Activated CD4-positive, alpha-beta T cell treated with anti-CD3 and anti-CD28 coated beads for 48 hours (primary cell): ENCODE measurements at regions not wholly inside any gene's neighbourhood (a gene's known extent, or its start where the extent isn't known, plus 50 kb on each side); places are given as distances from the start of the nearest gene placed in this dataset.

Experiments used
- DNase-seq: peaks from one replicate; pipeline ENCODE4 v3.0.0-alpha.2; 2020

DNA sequence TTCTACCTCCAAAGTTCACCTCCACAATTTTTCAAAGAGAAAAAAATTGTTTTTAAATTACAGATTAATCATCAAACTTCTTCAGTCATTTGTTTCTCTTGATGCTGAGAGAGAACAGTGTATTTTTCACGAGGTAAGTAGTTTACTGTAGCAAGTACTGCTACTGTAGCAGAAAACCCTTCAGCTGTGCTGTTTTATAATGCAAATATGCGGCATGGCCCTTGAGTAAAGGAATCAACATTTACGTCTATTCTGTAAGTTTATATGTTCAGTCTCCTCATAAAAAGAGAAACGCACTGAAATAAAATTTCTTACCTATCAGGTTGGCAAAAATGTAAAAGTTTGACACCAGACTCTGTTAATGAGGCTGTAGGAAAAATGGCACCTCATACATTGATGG is 399.0 kb downstream of the NKX6-1 start:
- no peak for DNase-seq

DNA sequence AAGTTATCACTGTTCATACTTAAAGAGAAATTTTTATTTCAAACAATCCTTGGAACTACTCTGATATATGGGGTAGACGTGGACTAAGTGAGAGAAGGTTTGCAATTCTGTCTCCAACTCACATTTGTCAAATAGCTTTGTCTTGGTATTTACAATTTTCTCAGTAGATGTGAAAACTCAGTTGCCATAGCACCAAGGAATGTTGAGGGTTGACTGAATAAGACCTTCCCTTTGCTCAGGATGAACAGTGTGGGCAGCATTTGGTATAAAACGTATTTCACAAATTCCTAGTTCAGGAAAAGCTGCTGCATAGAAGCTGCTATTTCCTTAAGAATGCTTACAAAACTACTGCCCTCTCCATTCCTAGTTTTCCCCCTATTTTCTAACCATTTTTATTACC is 399.5 kb downstream of the NKX6-1 start:
- no peak for DNase-seq

DNA sequence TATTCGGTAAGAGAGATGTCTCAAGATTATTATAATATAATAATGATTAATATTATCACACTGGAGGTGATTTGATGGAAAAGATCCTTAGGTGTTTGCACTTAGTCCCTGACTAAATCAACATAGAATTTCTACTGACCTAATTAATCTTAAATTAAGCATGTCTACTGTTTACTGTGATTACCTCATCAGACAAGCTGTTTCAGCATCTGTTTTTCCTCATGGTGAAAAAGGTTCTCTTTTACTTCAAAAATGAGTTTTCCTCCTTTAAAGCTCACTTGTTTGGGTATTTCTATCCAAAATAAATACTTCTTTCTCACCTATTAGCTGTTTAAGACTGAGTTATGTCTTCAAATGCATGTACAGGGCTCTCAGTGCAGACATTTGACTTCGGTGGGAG is 407.8 kb downstream of the NKX6-1 start:
- DNase-seq, result no peak

DNA sequence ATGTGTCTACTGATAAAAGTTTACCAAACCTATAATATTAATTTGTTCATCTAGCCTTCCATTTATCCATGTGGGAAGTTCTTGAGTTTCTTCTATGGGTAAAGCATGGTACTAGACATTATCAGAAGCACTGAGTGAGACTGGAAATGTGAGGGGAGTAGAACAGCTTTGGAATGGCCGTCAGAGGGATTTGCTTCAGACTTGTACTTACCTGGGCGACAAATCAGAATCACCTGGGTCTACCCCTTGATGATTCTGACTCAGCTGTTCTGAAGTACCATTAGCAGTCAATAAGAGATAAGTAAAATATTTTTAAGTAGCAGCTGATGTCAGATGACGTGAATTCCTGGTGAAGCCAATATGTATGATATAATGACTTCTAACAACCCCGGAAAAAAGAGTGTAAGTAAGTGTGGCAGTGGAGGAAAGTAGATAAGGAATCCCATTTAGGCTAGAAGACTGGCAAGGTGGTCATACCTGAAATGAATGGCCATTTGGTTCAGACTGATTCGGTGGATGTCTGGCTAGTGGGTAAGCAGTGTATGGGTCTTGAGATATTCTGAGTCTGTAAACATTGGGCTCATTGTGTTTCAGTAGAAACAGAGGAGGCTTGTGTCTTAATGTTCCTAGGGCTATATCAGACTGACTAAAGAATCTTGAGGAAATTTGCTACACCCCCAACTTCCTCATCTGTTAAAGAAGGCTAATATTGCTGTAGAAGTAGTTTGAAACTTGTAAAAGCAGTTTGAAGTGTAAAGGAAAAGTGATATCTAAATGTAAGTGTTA is 409.2 kb downstream of the NKX6-1 start:
- no peak for DNase-seq

DNA sequence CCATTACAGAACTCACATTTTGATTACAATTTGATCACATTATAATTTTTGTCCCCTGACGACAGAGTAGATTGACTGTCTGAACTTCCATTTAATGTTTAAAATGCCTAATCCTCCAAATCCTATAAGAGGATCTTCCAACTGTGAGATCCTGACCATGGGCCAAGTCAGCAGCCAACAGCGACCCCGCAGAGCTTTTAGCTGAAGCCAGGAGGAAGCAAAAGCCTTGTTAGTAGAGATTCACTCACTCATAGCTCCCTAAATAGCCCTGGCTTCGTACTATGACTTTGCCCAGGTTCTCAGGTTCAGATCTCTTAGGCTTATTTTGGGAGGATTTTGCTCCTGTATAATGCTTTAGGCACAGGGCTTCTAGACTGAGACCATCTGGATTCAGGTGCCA is 413.1 kb downstream of the NKX6-1 start:
- no peak for DNase-seq

DNA sequence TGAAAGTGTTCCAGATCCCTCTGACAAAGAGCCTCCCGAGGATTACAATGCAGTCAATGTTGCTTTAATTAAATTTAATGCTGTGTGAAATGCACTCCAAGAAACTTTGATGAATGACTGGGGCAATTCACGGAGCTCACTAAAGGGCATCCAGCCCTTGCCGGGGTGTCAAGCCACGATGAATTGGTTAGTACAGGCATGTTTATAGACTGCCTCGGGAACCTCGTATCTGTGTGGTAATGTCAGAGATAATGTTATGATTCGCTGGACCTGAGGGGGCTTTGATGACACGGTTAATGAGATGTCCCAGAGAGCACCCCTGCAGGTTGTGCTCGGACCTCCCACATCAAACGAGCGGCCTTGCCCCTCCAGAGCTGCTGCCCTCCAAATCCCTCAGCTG is 428.8 kb downstream of the NKX6-1 start:
- no peak for DNase-seq

DNA sequence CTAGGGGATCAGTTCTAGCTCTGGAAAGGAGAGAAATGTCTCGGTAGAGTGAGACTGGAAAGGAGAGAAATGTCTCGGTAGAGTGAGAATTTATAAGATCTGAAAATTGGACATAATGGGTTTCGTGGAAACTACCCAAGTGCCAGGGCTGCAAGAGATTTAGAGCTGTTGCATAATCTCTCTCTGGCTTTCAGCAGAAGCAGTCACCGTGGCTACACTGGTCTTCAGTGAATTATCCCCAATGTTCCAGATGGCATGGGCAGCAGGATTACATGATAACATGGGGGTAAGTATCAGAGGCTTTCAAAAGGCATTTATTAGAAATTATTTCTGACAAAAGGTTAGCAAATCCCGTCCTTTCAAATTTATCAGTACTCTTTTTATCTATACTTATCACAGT is 435.5 kb downstream of the NKX6-1 start:
- no peak for DNase-seq

DNA sequence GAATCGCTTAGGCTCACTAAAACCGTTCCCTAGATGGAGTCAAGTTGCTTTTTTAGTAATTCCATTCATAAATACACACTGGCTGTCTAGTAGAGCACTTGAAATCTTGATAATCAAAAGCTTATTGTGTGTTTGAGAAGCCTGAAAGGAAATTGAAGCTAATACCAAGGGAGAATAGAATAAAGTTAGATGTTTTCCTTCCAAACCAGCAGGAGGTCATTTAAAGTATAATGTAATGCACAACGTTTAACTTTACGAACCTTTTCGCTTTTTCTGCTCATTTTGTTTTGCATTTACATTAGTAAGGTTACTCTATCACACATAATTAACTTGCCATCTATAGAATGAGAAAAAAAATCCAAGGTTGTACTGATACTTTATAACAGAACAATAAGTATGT is 440.9 kb downstream of the NKX6-1 start:
- DNase-seq, result no peak

DNA sequence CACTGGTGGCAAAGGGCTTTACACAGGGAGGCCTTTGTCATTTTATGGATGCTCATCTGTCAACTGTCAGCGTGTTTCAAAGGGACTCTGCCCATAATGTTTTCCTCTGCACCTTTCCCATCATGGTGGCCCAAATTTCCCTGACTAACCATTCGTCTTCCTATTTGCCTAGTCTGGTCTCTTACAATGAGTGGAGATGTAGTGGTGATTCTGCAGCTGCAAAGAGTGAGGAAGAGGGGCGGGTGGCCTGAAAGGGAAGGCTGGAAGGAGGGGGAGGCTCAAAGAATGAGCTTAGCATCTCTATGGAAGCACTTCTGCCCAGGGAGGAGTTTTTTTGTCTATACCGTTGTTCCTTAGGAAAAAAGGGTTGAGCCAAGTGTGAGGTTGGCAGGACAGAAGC is 447.5 kb downstream of the NKX6-1 start:
- no peak for DNase-seq

DNA sequence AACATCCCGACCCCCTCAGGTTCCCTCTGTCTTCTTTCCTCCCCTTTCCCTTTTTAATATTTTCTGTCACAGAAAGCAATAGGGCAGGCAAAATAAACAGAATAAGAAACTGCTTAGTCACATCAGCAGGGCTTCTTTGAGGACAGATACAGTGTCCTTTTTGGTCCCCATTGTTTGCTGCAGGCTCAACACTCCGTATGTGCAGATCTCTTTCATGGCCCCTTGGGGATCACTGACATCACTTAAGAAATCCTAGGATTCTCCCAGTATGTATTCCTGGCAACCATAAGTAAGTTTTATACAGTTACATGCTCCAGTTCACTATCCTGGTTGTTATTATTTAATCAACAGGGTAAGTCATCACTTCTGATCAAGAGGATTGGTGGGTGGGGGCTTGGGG is 448.0 kb downstream of the NKX6-1 start:
- DNase-seq, result no peak

DNA sequence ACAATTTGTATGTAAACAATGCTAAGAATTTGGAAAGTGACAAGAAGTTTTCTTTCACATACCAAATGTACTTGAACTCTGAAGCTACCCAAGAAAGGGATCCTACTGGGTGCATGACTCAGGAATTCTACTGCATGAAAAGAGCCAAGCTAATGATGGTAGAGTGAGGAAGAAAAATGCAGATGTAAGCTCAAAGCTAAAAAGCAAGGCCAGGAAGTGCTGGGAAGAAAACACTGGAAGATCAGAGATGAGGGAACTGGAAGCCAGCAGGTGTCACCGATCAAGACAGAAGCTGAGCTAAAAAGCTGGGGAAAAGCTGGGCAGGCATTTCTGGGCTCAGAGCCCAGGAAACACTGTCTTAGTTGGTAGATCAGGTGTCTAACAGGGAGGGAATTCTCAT is 449.1 kb downstream of the NKX6-1 start:
- DNase-seq, result no peak

DNA sequence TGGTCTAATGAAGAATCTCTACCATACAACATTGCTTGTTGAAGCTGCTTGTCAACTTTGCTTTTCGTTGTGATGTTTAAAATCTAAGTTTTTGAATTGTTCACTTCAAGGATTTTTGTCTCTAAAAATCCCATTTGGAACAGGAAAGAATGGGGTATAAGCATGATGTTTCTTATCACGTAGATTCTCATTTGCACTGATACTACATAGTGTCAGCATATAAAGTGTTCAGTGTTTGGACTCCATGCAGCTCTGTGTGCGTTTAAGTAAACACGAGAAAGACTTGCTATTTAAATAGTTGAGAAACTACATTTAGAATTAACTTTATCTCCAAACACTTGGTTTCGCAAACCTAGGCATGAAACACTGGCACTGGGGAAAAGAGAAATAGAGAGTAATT is 452.5 kb downstream of the NKX6-1 start:
- DNase-seq, result no peak

DNA sequence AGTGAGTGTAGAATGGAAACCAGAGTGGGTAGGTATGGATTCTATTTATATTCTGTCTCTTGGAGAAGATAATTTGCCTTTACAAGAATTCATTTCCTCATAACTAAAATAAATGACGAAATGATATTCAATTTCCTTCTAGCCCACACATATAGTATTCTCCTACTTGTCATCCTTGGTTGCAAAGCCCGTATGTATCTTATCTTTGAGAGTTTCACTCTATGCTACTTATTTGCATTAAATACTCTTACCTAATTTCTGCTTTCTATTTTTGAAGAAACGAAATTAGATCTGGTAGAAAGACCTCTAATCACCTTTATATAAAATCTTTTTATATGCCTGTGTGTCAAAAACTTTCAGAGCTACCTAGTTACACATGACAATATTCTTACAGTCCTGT is 457.7 kb downstream of the NKX6-1 start:
- DNase-seq, result no peak

DNA sequence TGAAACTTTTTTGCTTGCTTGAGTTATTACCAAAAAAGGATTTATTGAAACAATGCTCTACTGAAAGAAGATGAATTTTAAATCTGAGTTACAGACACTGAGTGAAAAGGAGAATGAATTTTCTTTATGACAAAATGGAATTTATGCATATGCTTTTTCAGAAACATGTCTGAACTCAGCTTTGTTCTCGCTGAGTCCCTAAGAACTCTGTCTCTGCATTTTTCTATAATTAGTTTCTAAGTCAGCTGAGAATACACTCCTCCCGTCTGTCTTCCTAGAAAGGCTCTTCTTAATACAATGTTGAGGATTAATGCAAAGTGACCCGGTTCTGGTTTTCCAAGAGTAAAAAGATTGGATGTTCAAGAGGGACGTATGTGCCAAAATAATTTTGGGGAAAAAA is 463.5 kb downstream of the NKX6-1 start:
- no peak for DNase-seq

DNA sequence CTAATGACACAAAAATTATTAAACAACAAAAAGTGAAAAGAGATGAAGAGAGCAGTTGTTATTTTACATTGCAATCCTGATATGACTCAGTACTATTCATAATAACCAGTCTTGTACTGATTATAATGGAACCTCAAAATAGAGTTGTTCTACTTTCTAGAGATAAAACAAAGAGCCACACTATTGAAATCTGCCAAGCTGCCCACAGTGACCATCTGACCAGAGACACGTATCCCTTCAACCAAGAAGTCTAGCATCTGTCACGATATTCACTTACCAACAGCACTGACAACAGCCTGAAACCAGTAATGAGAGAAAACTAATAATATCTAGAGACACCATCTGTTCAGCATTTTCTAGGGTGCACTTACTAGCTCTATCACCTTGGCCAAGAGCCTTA is 466.7 kb downstream of the NKX6-1 start:
- DNase-seq, result no peak

DNA sequence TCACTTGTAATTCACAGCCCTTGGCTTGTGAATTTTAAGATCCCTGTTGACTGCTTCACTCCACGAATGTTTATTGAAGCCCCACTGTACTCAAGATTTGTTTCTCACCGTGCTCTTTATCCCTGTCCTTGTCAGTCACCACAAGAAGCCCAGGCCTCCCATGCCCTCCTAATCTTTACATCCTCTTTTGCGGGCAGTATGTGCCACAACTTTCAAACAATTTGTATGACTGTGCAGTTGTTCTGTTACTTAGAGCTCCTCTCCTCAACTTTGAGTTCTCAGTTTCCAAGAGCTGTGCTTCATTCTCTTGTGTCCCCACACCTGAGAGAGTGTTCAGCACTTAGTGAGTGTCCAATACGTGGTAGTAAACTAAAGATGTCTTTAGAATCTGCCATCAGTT is 467.7 kb downstream of the NKX6-1 start:
- no peak for DNase-seq

DNA sequence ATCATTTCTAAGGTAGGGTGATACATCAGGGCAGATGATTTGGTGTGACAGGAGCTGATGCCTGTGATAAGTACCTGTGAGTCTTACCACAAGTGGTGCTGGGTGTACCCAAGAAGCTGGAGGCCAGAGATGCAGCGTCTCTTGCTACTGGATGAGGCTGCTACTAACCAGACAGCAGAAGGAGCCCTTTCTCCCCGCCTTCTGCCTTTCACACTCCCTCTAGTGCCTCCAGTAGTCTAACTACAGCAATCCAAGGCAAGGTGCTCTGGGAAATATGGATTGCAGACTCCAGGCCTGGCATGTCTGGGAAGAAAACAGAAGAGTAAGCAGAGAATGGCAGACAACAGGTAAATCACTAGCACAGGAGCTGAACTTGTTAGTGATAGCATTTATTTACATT is 470.8 kb downstream of the NKX6-1 start:
- no peak for DNase-seq

DNA sequence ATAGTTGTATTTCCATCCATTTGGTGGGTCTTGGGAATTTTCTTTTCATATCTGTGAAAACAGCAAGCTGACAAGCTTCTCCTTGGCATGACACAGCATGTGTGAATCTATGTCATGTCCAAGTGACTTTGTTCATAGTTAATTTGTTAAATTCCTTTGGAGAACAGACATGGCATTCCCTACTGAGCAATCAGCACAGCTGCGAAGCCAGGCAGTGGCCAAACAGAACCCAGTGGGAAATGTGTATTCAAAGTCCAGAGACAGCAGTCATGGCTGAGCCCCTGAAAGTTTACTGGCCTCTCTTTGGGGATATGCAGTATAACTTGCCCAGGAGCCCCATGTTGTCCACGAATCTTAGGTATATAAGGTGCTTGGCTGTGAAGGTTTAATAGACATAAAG is 474.7 kb downstream of the NKX6-1 start:
- DNase-seq, result no peak

DNA sequence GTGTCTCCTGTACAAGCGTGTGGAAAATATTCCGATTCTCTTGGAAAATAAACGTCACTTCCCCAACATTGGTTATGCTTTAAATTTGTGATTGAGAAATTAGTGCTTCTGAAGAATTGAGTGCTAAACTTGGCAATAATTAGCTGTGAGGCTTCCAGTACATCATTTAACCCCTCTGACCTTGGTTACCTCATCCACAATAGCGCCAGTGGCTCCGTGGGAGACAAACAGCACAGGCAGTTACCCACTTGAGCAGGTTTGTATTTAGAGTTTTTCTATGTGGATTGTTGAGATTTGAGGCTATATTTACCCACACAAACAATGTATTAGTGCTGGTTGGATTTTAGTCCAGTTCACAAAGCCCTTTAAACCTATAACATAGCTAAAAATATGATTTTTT is 476.5 kb downstream of the NKX6-1 start:
- no peak for DNase-seq

DNA sequence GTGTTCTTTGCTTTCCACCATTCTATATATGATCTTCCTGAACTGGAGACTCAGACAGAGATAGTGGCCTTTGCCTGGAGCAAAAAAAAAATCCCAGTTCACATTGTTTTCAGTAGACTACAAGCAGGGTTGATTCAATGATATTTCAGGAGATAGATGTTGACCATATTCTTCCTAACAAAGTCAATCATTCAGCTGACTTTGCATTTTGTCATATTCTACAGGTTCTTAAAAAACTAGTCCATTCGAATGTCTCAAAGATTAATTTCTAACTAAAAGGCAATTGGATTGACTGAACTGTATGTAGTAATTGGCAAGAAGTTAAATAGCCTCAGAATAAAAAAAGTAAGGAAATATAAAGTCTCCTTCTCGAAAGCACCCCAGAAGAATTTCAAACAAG is 479.5 kb downstream of the NKX6-1 start:
- DNase-seq, result no peak

DNA sequence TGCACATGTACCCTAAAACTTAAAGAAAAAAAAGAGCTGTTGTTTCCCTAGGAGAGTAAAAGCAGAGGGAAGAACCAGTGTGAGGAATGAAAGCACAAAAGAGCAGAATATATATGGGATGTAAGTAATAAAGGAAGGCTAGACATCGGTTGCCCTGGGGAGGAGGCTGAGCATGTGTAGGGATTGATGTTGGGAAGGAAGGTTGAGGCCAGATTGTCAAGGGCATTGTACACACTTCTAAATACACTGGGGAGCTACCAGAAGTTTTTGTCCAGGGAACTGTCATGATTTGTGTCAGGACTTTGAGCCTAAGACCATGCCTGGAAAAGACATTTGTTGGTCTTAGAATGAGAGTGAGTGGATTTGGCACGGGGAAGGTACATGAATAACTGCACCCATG is 467.1 kb downstream of the GPAT3 start:
- DNase-seq, result no peak

DNA sequence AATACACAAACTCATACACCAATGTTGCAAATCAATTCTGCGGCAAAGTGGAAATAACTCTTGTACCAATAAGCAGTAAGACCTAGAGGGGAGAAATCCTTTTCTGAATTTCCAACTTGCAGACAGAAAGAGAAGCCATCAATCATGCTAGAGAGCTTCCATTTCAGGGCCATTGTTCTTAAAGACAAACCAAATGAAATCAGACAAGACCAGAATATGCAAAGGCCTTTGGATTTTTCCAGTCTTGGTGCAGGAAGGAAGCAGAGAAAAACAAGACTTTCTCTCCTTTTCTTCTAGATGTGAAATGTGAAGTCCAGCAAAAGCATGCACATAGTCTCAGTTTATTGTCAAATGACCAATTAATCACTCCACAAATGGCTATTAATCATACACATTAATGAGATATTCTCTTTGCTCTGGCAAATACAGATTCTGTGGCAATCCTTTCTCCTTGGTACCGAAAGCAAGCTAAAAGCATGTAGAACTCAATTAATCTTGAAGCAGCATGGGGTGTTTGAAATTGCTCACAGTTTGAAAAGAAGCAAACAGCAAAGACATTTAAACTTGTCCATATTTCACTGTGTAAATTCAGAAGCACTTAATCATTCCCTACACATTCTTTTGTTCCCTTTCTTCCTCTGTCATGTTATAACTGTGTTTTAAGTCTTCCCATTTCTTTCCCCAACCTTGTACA is 466.1 kb downstream of the GPAT3 start:
- DNase-seq, result no peak

DNA sequence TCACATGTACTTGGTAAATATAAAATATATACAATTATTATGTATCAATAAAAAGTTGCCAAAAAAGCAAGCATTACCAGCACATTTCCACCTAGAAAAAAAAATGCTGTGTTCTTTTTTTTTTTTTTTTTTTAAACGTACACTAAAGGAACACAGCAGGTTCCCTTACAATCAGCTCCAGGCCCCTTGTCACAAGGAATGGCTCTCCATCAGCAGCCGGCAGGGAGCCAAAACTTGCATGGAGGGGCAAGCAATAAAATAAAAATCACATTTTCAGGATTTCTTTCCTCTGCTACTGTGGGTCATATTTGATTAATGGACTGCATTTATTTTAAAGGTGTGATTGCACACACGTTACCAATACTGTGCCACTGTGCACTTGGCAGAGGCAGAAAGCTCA is 460.3 kb downstream of the GPAT3 start:
- DNase-seq, result no peak

DNA sequence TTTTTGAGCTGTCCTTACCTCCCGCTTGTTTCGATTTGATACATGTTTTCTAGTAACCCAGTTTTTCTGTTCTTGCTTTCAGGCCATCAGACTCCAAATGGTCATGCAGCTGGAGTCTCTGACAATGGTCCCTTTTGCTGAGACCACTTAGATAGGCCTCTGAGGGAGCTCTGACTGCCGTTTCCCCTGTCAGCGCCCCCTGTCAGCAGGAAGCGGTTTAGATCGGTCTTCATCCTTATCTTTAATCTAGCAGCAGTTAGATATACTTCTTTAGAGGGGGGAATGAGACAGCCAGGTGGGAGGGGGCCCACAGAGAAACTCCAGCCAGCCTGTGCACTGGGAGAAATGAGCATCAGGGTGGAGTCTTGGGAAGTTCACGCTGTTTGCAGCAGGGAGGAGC is 457.9 kb downstream of the GPAT3 start:
- peak; percentile 2 for DNase-seq

DNA sequence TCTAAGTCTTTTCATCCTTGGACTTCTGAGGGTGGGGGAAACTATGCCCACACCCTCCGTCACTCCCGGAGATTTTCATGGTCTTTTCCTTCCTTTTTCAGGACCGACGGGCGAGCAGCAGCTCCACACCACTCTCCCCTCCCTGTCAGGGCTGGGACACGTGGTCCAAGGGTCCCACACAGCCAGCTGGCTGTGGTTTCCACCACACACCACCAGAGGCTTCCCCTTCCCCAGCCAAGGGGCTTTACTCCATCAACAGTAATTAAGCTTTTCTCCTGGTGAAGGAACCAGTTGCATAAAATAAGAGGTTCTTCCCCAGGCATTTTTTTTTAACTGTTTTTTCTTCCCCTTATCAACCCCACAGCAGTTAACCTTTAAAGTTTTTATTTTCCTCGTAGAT is 453.9 kb downstream of the GPAT3 start:
- no peak for DNase-seq
